H1 (cell line): ENCODE measurements at regions not wholly inside any gene's neighbourhood (a gene's known extent, or its start where the extent isn't known, plus 50 kb on each side); places are given as distances from the start of the nearest gene placed in this dataset.

ENCODE experiments used
- RNF2 ChIP-seq: fragments of 200-900, 300-1000 bp; sonication (generic); IDR thresholded peaks from 2 replicates; pipeline ENCODE4 v1.7.1; 2016; ENCODE audit warnings: borderline replicate concordance, low read depth, mild to moderate bottlenecking, antibody characterized with exemption, low read length; ENCODE audit not compliant: poor library complexity, severe bottlenecking; ENCODE audit errors: missing control alignments
- SAP30 ChIP-seq: fragments of 300-600 bp; sonication (generic); IDR thresholded peaks from 2 replicates; pipeline ENCODE4 v1.7.1; 2012; ENCODE audit warnings: low read length, moderate library complexity, mild to moderate bottlenecking, inconsistent platforms; ENCODE audit not compliant: insufficient read depth, insufficient replicate concordance
- TF ChIP-seq, protein P1 (sequence below): IDR thresholded peaks from 2 replicates; pipeline ENCODE4 v1.6.1; 2011; ENCODE audit warnings: low read depth, mild to moderate bottlenecking, low read length; ENCODE audit not compliant: insufficient read depth

DNA sequence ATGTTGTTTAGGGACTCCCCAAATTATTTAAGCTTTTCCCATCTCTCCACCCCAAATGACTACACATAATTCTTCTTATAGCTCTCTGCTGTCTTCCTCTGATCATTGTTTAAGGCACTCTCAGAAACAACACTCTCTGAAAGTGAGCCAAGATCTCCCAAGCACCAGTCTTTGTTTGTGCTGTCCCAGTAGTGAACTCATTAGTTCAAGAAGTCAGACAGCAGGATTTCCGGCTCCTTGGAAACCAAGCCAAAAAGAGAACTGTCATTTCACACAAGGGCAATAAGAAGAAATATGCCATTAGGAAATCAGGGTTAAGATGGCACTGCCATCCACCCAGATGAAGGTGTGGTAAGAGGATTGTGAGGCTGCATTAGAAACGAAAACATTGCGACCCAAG is 83.1 kb downstream of the FZD1 start (continued):
- TF ChIP-seq, protein P1, sequence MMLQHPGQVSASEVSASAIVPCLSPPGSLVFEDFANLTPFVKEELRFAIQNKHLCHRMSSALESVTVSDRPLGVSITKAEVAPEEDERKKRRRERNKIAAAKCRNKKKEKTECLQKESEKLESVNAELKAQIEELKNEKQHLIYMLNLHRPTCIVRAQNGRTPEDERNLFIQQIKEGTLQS, result no peak
- TF ChIP-seq RNF2 (no peak), SAP30 (no peak)
